ENCODE measurements at regions not wholly inside any gene's neighbourhood (a gene's known extent, or its start where the extent isn't known, plus 50 kb on each side); places are given as distances from the start of the nearest gene placed in this dataset.

DNA sequence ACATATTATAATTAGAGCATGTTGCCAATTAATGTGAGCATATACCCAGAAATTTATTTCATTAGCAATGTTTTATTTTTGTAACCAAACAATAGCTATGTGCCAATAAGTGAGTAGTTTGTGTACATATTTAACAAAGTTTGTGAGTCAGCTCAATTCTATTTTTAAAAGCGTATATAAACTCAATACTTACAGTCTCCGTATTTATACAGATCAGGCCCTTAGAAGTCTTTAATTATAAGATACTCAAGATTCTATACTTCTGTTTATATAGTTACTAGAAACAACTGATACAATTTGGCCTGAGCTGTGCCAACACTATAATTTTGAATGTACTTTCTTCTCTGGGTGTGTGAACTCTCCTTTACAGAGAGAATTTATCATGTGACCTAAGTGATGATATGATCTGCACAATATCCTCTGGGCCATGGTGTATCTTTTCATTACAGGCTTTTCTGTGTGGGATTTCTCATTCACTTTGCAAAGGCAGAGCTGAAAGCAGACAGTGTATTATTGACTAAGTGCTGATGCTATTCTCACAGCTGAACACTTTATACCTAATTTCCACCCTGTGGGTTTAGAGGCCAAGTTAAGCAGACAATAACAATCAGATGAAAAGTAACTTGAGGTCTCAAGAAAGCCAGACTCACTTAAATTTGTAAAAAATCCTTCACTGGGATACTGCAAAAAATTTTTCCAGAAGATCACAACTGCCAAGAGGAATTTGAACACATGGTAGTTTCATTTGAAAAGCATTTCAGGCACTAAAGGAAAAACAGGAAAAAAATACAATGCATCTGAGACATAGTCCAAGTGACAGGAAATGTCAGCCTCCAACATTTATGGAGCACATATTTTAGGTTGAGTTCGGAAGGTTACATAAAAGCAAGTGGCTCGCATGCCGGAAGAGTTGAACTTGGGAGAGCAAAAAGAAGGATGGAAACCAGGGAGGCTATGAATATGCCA lies 277.9 kb upstream of the SEMA6D start:
- no peak overlapping the region for H3T11ph ChIP-seq (ENCODE audit: low read length)
- no peak overlapping the region for H3K14ac ChIP-seq (ENCODE audit: insufficient read depth, low read length)
- no peak overlapping the region for H3K4ac ChIP-seq (ENCODE audit: low read depth, low read length)
- H3K79me2 ChIP-seq (ENCODE audit: insufficient read depth, low read length): no peaks in the 10 kb centered on the region
- H2BK20ac ChIP-seq (ENCODE audit: low read depth, low read length, poor library complexity, severe bottlenecking): no peak overlapping the region
- no peak overlapping the region for H3K18ac ChIP-seq (ENCODE audit: insufficient read length, low read depth, low read length)
- no peaks in the 10 kb centered on the region for H3K79me1 ChIP-seq (ENCODE audit: insufficient read depth, low read depth, low read length, poor library complexity, severe bottlenecking)
- H3K27ac ChIP-seq (ENCODE audit: insufficient read length, low read depth, low read length): no peak overlapping the region
- H4K5ac ChIP-seq (ENCODE audit: insufficient read length, low read depth, low read length): no peak overlapping the region
- H2BK5ac ChIP-seq (ENCODE audit: insufficient read length, low read length): no peak overlapping the region
- no peaks in the 10 kb centered on the region for H3K23me2 ChIP-seq (ENCODE audit: insufficient read length, low read depth, low read length, poor library complexity, severe bottlenecking)
- H3K9me3 ChIP-seq (ENCODE audit: control insufficient read depth, low read depth, low read length): no peaks in the 10 kb centered on the region
- H4K20me1 ChIP-seq (ENCODE audit: control insufficient read depth, insufficient read depth, insufficient read length): no peaks in the 10 kb centered on the region
- no peaks in the 10 kb centered on the region; the same call in 1 of the 2 replicates for H3K4me1 ChIP-seq (ENCODE audit: insufficient read depth, low read length)
- Mint-ChIP-seq H3K27me3 (ENCODE audit: low read depth) (no peaks in the 10 kb centered on the region), H3K4me3 (no peak overlapping the region), H3K4me1 (peaks cover 16 to 17% of the 10 kb centered on the region in 2 experiments), H3K36me3 (ENCODE audit: insufficient read depth in 1 of 3, low read depth in 3 of 3) (no peaks in the 10 kb centered on the region; a peak in 2 of 7 replicates), H3K27ac (no peak overlapping the region), H3K9me3 (no peaks in the 10 kb centered on the region)
- TF ChIP-seq, protein P1, sequence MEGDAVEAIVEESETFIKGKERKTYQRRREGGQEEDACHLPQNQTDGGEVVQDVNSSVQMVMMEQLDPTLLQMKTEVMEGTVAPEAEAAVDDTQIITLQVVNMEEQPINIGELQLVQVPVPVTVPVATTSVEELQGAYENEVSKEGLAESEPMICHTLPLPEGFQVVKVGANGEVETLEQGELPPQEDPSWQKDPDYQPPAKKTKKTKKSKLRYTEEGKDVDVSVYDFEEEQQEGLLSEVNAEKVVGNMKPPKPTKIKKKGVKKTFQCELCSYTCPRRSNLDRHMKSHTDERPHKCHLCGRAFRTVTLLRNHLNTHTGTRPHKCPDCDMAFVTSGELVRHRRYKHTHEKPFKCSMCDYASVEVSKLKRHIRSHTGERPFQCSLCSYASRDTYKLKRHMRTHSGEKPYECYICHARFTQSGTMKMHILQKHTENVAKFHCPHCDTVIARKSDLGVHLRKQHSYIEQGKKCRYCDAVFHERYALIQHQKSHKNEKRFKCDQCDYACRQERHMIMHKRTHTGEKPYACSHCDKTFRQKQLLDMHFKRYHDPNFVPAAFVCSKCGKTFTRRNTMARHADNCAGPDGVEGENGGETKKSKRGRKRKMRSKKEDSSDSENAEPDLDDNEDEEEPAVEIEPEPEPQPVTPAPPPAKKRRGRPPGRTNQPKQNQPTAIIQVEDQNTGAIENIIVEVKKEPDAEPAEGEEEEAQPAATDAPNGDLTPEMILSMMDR (conservative IDR thresholded peaks at IDR 0.05): no peak
- H3K9ac ChIP-seq (ENCODE audit: extremely low read depth, insufficient read length, low read length): no peak overlapping the region
- no peak overlapping the region for H3K4me2 ChIP-seq (ENCODE audit: insufficient read depth, insufficient read length, low read length)
- no CpG with 5 or more reads among the region's 5 CpGs for WGBS (ENCODE audit: extremely low coverage, insufficient read length, low lambda C conversion rate)
- no peak overlapping the region for H2BK12ac ChIP-seq (ENCODE audit: insufficient read length, low read depth, low read length)
- H4K91ac ChIP-seq (ENCODE audit: insufficient read length, low read depth, low read length): no peak overlapping the region
- H3K23ac ChIP-seq (ENCODE audit: insufficient read length, low read depth, low read length): no peak overlapping the region
- DNase-seq: no peak
- no peaks in the 10 kb centered on the region for H3K27me3 ChIP-seq (ENCODE audit: insufficient read depth, low read length)
- H2AFZ ChIP-seq (ENCODE audit: low read length): no peak overlapping the region
- H3K56ac ChIP-seq (ENCODE audit: insufficient read length, low read depth, low read length): no peak overlapping the region
- no peak overlapping the region for H2BK120ac ChIP-seq (ENCODE audit: low read depth, low read length, poor library complexity, severe bottlenecking)
- no peak overlapping the region for H2AK5ac ChIP-seq (ENCODE audit: insufficient read length, low read length)
- H4K8ac ChIP-seq (replicated peaks; ENCODE audit: insufficient read length, low read depth, low read length): no peak overlapping the region
- no peak overlapping the region for H2BK15ac ChIP-seq (ENCODE audit: low read depth, low read length)

All from H9 (cell line).